HL-60 (cell line): ENCODE measurements at regions not wholly inside any gene's neighbourhood (a gene's known extent, or its start where the extent isn't known, plus 50 kb on each side); places are given as distances from the start of the nearest gene placed in this dataset.
"Not testable (repeated sequence)": the region's sequence is repeated elsewhere in the genome, so short reads cannot be mapped to it uniquely, and the experiment has no call there.

Experiments used
- DNase-seq, 2 experiments: peaks; one replicate each; pipeline ENCODE4 v3.0.0-alpha.2; 2010 to 2020; ENCODE audit warnings: low read depth in 1 of 2, low spot score in 1 of 2
- H3K27ac ChIP-seq: fragments of 250-450 bp; sonication (Bioruptor Pico); replicated peaks from 2 replicates; pipeline ENCODE4 v1.5.1; 2020; ENCODE audit warnings: mild to moderate bottlenecking, moderate library complexity
- H3K27me3 ChIP-seq: fragments of 250-450 bp; sonication (Bioruptor Pico); 2 replicates; pipeline ENCODE4 v1.5.1; 2021; ENCODE audit warnings: mild to moderate bottlenecking, moderate library complexity; ENCODE audit not compliant: insufficient read depth, poor library complexity, severe bottlenecking
- H3K4me3 ChIP-seq: replicated peaks from 2 replicates; pipeline ENCODE4 v1.5.1; 2011; ENCODE audit warnings: mild to moderate bottlenecking, control low read depth, low read length; ENCODE audit not compliant: insufficient read depth
- GABPA ChIP-seq: IDR thresholded peaks from 2 replicates; pipeline ENCODE4 v1.6.1; 2012; ENCODE audit warnings: low read depth
- POLR2AphosphoS5 ChIP-seq: IDR thresholded peaks from 2 replicates; pipeline ENCODE4 v1.6.1; 2012; ENCODE audit warnings: low read depth
- SPI1 ChIP-seq: IDR thresholded peaks from 2 replicates; pipeline ENCODE4 v1.6.1; 2012; ENCODE audit warnings: low read depth, mild to moderate bottlenecking, borderline replicate concordance
- TF ChIP-seq, protein P1 (sequence below): IDR thresholded peaks from 2 replicates; pipeline ENCODE4 v1.6.1; 2012; ENCODE audit warnings: low read depth; ENCODE audit not compliant: insufficient replicate concordance
- TF ChIP-seq, protein P2 (sequence below): IDR thresholded peaks from one replicate; pipeline ENCODE4 v1.5.1; 2011; ENCODE audit warnings: low read length, control low read depth, inconsistent platforms; ENCODE audit not compliant: insufficient read depth

DNA sequence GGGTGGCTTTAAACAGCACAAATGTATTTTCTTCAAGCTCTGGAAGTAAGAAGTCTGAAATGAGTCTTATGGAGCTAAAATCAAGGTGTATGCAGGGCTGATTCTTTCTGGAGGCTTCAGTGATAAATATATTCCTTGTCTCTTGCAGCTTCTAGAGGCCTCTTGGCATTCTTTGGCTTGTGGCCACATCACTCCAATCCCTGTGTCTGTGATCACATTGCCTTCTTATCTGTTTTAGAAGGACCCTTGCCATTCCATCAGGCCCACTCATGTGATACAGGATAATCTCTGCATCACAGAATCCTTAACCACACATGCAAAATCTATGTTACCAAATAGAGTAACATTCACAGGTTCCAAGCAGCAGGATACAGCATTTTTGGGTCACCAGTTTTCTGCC, 917.8 kb upstream of the C9orf72 start:
- Histone ChIP-seq H3K27ac (no peak overlapping the region), H3K4me3 (no peak overlapping the region), H3K27me3 (no peaks in the 10 kb centered on the region)
- TF ChIP-seq GABPA (no peak), SPI1 (no peak), POLR2AphosphoS5 (no peak)
- TF ChIP-seq, protein P1, sequence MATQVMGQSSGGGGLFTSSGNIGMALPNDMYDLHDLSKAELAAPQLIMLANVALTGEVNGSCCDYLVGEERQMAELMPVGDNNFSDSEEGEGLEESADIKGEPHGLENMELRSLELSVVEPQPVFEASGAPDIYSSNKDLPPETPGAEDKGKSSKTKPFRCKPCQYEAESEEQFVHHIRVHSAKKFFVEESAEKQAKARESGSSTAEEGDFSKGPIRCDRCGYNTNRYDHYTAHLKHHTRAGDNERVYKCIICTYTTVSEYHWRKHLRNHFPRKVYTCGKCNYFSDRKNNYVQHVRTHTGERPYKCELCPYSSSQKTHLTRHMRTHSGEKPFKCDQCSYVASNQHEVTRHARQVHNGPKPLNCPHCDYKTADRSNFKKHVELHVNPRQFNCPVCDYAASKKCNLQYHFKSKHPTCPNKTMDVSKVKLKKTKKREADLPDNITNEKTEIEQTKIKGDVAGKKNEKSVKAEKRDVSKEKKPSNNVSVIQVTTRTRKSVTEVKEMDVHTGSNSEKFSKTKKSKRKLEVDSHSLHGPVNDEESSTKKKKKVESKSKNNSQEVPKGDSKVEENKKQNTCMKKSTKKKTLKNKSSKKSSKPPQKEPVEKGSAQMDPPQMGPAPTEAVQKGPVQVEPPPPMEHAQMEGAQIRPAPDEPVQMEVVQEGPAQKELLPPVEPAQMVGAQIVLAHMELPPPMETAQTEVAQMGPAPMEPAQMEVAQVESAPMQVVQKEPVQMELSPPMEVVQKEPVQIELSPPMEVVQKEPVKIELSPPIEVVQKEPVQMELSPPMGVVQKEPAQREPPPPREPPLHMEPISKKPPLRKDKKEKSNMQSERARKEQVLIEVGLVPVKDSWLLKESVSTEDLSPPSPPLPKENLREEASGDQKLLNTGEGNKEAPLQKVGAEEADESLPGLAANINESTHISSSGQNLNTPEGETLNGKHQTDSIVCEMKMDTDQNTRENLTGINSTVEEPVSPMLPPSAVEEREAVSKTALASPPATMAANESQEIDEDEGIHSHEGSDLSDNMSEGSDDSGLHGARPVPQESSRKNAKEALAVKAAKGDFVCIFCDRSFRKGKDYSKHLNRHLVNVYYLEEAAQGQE = no peak
- no peak for DNase-seq

DNA sequence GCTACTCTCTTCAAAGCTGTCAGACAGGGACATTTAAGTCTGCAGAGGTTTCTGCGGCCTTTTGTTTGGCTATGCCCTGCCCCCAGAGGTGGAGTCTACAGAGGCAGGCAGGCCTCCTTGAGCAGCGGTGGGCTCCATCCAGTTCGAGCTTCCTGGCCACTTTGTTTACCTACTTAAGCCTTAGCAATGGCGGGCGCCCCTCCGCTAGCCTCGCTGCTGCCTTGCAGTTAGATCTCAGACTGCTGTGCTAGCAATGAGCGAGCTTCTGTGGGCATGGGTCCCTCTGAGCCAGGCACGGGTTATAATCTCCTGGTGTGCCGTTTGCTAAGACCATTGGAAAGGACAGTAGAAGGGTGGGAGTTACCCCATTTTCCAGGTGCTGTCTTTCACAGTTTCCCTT, 924.9 kb upstream of the C9orf72 start:
- not testable (repeated sequence) for H3K27ac ChIP-seq, H3K27me3 ChIP-seq, H3K4me3 ChIP-seq, DNase-seq

DNA sequence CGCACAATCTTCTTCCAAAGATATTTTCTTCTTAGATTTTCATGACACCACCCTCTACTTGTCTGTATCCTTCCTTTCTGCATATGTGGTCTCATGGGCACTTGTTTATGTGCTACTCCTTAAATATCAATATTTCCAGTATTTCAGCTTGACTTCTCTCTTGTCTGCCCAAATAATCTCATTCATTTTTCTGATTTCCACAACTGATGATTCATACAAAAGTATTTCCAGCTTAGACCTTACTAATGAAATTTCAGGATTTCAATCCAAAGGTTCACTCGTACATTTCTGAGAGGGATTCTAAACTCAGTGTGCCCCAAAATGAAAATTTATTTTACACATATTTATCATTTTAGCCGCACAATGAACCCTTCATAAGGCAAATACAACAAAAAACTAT, 928.9 kb upstream of the C9orf72 start:
- no peak for DNase-seq
- H3K27ac ChIP-seq = no peak overlapping the region
- TF ChIP-seq, protein P1 = no peak
- TF ChIP-seq SPI1 (no peak), POLR2AphosphoS5 (no peak), GABPA (no peak)
- TF ChIP-seq, protein P2, sequence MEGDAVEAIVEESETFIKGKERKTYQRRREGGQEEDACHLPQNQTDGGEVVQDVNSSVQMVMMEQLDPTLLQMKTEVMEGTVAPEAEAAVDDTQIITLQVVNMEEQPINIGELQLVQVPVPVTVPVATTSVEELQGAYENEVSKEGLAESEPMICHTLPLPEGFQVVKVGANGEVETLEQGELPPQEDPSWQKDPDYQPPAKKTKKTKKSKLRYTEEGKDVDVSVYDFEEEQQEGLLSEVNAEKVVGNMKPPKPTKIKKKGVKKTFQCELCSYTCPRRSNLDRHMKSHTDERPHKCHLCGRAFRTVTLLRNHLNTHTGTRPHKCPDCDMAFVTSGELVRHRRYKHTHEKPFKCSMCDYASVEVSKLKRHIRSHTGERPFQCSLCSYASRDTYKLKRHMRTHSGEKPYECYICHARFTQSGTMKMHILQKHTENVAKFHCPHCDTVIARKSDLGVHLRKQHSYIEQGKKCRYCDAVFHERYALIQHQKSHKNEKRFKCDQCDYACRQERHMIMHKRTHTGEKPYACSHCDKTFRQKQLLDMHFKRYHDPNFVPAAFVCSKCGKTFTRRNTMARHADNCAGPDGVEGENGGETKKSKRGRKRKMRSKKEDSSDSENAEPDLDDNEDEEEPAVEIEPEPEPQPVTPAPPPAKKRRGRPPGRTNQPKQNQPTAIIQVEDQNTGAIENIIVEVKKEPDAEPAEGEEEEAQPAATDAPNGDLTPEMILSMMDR = no peak
- H3K27me3 ChIP-seq = no peaks in the 10 kb centered on the region
- H3K4me3 ChIP-seq = no peak overlapping the region

DNA sequence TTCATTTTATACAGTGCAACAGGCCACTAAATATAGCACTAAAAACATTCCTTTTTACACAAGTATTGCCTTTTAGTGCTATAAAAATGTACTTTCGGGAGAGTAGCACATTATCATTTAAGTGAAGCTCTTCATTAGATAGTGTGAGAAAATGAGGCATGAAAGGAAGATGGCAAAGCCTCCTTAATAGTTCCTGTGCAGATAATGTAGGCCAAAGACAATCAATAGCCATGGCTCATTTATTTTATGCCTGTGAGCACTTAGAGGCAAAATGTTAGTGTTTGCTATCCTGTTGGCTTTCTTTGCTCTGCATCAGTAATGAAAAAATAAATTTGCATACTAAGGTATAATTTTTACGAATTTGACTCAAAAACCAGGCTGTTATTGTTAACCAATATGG, 929.5 kb upstream of the C9orf72 start:
- H3K4me3 ChIP-seq = no peak overlapping the region
- no peak for DNase-seq
- no peaks in the 10 kb centered on the region for H3K27me3 ChIP-seq
- TF ChIP-seq, protein P2 = no peak
- TF ChIP-seq POLR2AphosphoS5 = no peak
- TF ChIP-seq, protein P1 = no peak
- no peak for TF ChIP-seq GABPA
- TF ChIP-seq SPI1 = no peak
- H3K27ac ChIP-seq = no peak overlapping the region
